ENCODE measurements at regions not wholly inside any gene's neighbourhood (a gene's known extent, or its start where the extent isn't known, plus 50 kb on each side); places are given as distances from the start of the nearest gene placed in this dataset.

GRCh38 chr15:46672041-46672440 is 1037.2 kb downstream of the SQOR start:
- no peak for TF ChIP-seq CTCF (IDR thresholded peaks at IDR 0.05)
- Mint-ChIP-seq H3K9me3 (no peaks in the 10 kb centered on the region), H3K36me3 (ENCODE audit: low read depth) (no peaks in the 10 kb centered on the region)

GRCh38 chr15:46676233-46677206 is 1040.8 kb upstream of the SEMA6D start:
- TF ChIP-seq CTCF (IDR thresholded peaks at IDR 0.05): no peak
- H3K4me1 Mint-ChIP-seq: no peaks in the 10 kb centered on the region

More at GRCh38 chr15:46672041-46672440, 1037.2 kb downstream of the SQOR start:
- no peak for DNase-seq
- Mint-ChIP-seq H3K27ac (no peak overlapping the region), H3K4me1 (no peaks in the 10 kb centered on the region), H3K4me3 (no peak overlapping the region), H3K27me3 (ENCODE audit: low read depth, poor library complexity) (no peaks in the 10 kb centered on the region)

GRCh38 chr15:46677491-46677890 is 1039.8 kb upstream of the SEMA6D start:
- Mint-ChIP-seq H3K4me1 (no peaks in the 10 kb centered on the region), H3K4me3 (no peak overlapping the region), H3K9me3 (no peaks in the 10 kb centered on the region), H3K27ac (no peak overlapping the region), H3K27me3 (ENCODE audit: low read depth, poor library complexity) (no peaks in the 10 kb centered on the region), H3K36me3 (ENCODE audit: low read depth) (no peaks in the 10 kb centered on the region)
- no peak for TF ChIP-seq CTCF (IDR thresholded peaks at IDR 0.05)
- DNase-seq: no peak

More at GRCh38 chr15:46676233-46677206, 1040.8 kb upstream of the SEMA6D start:
- no peak overlapping the region for H3K27ac Mint-ChIP-seq
- H3K9me3 Mint-ChIP-seq: no peaks in the 10 kb centered on the region
- H3K27me3 Mint-ChIP-seq (ENCODE audit: low read depth, poor library complexity): no peaks in the 10 kb centered on the region
- H3K4me3 Mint-ChIP-seq: no peak overlapping the region
- DNase-seq: no peak
- no peaks in the 10 kb centered on the region for H3K36me3 Mint-ChIP-seq (ENCODE audit: low read depth)

GRCh38 chr15:46681901-46682300 is 1035.4 kb upstream of the SEMA6D start:
- H3K9me3 Mint-ChIP-seq: no peaks in the 10 kb centered on the region
- H3K27ac Mint-ChIP-seq: no peak overlapping the region
- DNase-seq: no peak
- no peaks in the 10 kb centered on the region for H3K36me3 Mint-ChIP-seq (ENCODE audit: low read depth)
- H3K27me3 Mint-ChIP-seq (ENCODE audit: low read depth, poor library complexity): no peaks in the 10 kb centered on the region
- TF ChIP-seq CTCF (IDR thresholded peaks at IDR 0.05): no peak
- no peaks in the 10 kb centered on the region for H3K4me1 Mint-ChIP-seq
- H3K4me3 Mint-ChIP-seq: no peak overlapping the region

GRCh38 chr15:46682969-46683791 is 1034.1 kb upstream of the SEMA6D start:
- Mint-ChIP-seq H3K27ac (no peak overlapping the region), H3K36me3 (ENCODE audit: low read depth) (no peaks in the 10 kb centered on the region), H3K9me3 (no peaks in the 10 kb centered on the region), H3K27me3 (ENCODE audit: low read depth, poor library complexity) (no peaks in the 10 kb centered on the region), H3K4me3 (no peak overlapping the region), H3K4me1 (no peaks in the 10 kb centered on the region)
- no peak for DNase-seq
- no peak for TF ChIP-seq CTCF (IDR thresholded peaks at IDR 0.05)

Data from nephron progenitor cell (in vitro differentiated cells).